ENCODE measurements at regions not wholly inside any gene's neighbourhood (a gene's known extent, or its start where the extent isn't known, plus 50 kb on each side); places are given as distances from the start of the nearest gene placed in this dataset.

- TF ChIP-seq CTCF (conservative IDR thresholded peaks at IDR 0.05) (no peak), EZH2 (IDR thresholded peaks at IDR 0.05; ENCODE audit: low read depth) (no peak)
Measured at GRCh38 chr12:67515679-67516340, 132.7 kb upstream of the DYRK2 start.
